Peyer's patch (tissue), 4 donors: ENCODE measurements at regions not wholly inside any gene's neighbourhood (a gene's known extent, or its start where the extent isn't known, plus 50 kb on each side); places are given as distances from the start of the nearest gene placed in this dataset.
"Not testable (repeated sequence)": the region's sequence is repeated elsewhere in the genome, so short reads cannot be mapped to it uniquely, and the experiment has no call there.

Experiments used
- CTCF ChIP-seq, 6 experiments: fragments of 450-650 bp in 4 of 6; fragments of 200-600 bp in 2 of 6; sonication (generic) in 1 of 6; IDR thresholded peaks; one replicate each; pipeline ENCODE4 v1.5.1; 2017 to 2019; ENCODE audit warnings: antibody characterized with exemption in 6 of 6, mild to moderate bottlenecking in 3 of 6, moderate library complexity in 1 of 6
- POLR2A ChIP-seq, 2 donors: fragments of 450-650 bp; IDR thresholded peaks; one replicate each; pipeline ENCODE4 v1.5.1; 2017; ENCODE audit warnings: antibody characterized with exemption in 2 of 2, mild to moderate bottlenecking in 2 of 2, moderate library complexity in 2 of 2

GRCh38 chr9:97241430-97241829 lies 66.0 kb upstream of the CCDC180 start:
- TF ChIP-seq CTCF, POLR2A (IDR thresholded peaks at IDR 0.05): not testable (repeated sequence)
